ENCODE measurements at regions not wholly inside any gene's neighbourhood (a gene's known extent, or its start where the extent isn't known, plus 50 kb on each side); places are given as distances from the start of the nearest gene placed in this dataset.

DNA sequence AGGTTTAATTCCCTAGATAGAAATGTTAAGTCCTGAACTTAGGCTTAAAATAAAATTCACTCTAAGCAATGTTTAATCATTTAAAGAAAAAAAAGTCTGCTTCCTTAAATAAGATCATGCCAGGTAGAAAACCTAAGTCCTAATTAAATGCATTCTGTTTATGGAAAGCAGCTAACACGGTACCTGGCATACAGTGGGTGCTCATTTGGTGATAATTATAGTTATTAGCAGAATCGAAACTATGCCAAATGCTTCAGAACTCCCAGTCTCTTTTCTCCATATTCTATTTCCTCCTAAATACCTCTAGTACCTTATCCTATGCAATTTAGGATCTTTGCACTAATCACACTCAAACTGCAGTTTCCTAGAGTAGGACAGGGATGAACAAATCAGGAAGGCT, 331.8 kb downstream of the EPHA7 start:
- no peak for ATAC-seq
- Histone ChIP-seq H3K27ac (no peak overlapping the region), H3K9me3 (no peaks in the 10 kb centered on the region), H3K36me3 (no peaks in the 10 kb centered on the region), H3K4me1 (no peaks in the 10 kb centered on the region), H3K4me3 (no peak overlapping the region), H3K27me3 (no peaks in the 10 kb centered on the region)
- TF ChIP-seq POLR2A (IDR thresholded peaks at IDR 0.05): no peak
- TF ChIP-seq, protein P1, sequence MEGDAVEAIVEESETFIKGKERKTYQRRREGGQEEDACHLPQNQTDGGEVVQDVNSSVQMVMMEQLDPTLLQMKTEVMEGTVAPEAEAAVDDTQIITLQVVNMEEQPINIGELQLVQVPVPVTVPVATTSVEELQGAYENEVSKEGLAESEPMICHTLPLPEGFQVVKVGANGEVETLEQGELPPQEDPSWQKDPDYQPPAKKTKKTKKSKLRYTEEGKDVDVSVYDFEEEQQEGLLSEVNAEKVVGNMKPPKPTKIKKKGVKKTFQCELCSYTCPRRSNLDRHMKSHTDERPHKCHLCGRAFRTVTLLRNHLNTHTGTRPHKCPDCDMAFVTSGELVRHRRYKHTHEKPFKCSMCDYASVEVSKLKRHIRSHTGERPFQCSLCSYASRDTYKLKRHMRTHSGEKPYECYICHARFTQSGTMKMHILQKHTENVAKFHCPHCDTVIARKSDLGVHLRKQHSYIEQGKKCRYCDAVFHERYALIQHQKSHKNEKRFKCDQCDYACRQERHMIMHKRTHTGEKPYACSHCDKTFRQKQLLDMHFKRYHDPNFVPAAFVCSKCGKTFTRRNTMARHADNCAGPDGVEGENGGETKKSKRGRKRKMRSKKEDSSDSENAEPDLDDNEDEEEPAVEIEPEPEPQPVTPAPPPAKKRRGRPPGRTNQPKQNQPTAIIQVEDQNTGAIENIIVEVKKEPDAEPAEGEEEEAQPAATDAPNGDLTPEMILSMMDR (IDR thresholded peaks at IDR 0.05): no peak
- no peak for DNase-seq
- WGBS (ENCODE audit: insufficient coverage, low coverage, low lambda C conversion rate, missing lambda C conversion rate): 49% methylated on average over 2 of the region's 2 CpGs
- intact Hi-C loops (cut with DNase I): no loop called here

GRCh38 chr6:93086351-93086750, 333.0 kb downstream of the EPHA7 start:
- no peaks in the 10 kb centered on the region for H3K27me3 ChIP-seq
- H3K36me3 ChIP-seq: no peaks in the 10 kb centered on the region
- no peaks in the 10 kb centered on the region for H3K9me3 ChIP-seq
- no peak for TF ChIP-seq POLR2A (IDR thresholded peaks at IDR 0.05)
- TF ChIP-seq, protein P1 (IDR thresholded peaks at IDR 0.05): no peak
- DNase-seq: no peak
- intact Hi-C loops (cut with DNase I): no loop called here
- no peak overlapping the region for H3K27ac ChIP-seq
- no peak overlapping the region for H3K4me3 ChIP-seq
- H3K4me1 ChIP-seq: no peaks in the 10 kb centered on the region
- ATAC-seq: no peak

DNA sequence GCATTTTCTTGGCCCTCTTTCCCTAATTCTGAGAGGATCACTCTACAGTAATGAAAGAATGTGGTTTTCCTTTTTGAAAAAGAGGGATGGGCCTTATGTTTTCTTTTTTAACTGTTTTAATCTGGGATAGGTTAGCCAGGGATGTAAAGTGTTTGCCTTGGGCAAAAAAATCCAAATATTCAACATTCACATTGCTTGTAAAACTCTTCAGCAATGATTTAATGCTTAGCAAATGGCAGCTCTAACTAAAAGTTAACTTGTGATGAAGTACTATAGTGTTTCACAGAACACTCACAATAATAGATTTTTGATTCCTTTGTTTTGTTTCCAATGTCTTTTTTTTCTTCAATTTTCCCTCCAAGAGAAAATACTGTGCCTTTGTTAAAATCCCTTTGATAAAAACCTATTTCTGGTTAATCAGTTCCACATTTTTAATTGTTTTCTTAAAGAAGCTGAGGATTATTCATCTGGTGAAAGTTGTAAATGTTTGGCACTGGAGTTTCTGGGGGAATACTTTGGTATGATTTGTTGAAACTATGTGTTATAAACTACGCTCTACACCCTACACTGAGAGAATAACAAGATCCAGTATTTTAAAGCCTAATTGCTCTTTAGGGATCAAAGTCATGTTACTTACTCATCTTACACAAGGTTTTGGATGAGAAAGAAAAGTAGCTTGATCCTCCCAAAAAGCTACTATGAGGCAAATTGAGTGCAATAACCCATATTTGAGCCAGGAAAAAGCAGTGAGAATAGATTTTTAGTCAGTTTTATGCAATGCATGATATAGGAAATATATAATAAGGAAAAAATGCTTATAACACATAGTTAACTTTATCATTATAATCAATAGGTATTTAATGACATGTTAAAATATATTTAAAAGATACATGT, 335.8 kb downstream of the EPHA7 start:
- Histone ChIP-seq H3K4me3 (no peak overlapping the region), H3K36me3 (no peaks in the 10 kb centered on the region), H3K4me1 (no peaks in the 10 kb centered on the region), H3K27me3 (no peaks in the 10 kb centered on the region), H3K9me3 (no peaks in the 10 kb centered on the region), H3K27ac (no peak overlapping the region)
- intact Hi-C loops (cut with DNase I): no loop called here
- no peak for DNase-seq
- TF ChIP-seq POLR2A (IDR thresholded peaks at IDR 0.05): no peak
- TF ChIP-seq, protein P1 (IDR thresholded peaks at IDR 0.05): no peak
- WGBS (ENCODE audit: insufficient coverage, low coverage, low lambda C conversion rate, missing lambda C conversion rate): 73% methylated on average over 1 of the region's 1 CpG
- no peak for ATAC-seq

DNA sequence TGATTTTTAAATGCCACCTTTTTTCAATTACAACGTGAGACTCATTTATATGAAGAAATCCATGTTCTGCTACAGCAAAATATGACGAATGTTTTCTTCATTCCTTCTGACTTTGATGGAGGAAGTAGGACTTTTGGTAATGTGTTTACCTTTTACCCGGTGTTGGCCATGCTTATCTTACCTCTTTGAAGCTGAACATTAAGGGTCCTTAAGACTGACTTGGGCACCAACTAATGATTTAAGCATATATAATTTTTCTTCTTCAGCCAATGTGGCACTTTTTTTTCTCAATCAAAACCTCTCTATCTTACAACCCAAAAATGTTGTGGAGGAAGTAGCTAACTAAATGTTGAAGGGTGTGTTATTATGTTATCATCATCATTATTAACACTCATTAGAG, 337.5 kb downstream of the EPHA7 start:
- ATAC-seq (no peak), DNase-seq (no peak)
- no peaks in the 10 kb centered on the region for H3K36me3 ChIP-seq
- H3K4me1 ChIP-seq: no peaks in the 10 kb centered on the region
- intact Hi-C loops (cut with DNase I): no loop called here
- no peaks in the 10 kb centered on the region for H3K27me3 ChIP-seq
- TF ChIP-seq, protein P1 (IDR thresholded peaks at IDR 0.05): no peak
- H3K4me3 ChIP-seq: no peak overlapping the region
- no peak overlapping the region for H3K27ac ChIP-seq
- 39% methylated on average over 3 of the region's 3 CpGs for WGBS (ENCODE audit: insufficient coverage, low coverage, low lambda C conversion rate, missing lambda C conversion rate)
- H3K9me3 ChIP-seq: no peaks in the 10 kb centered on the region
